ENCODE measurements at regions not wholly inside any gene's neighbourhood (a gene's known extent, or its start where the extent isn't known, plus 50 kb on each side); places are given as distances from the start of the nearest gene placed in this dataset.

- no peak for TF ChIP-seq BCLAF1 (IDR thresholded peaks at IDR 0.05)
- no peak for TF ChIP-seq ZMAT5 (CRISPR knock-in tag; IDR thresholded peaks at IDR 0.05; ENCODE audit: borderline replicate concordance, low read depth)
- no peak for TF ChIP-seq CTCF (CRISPR knock-in tag; IDR thresholded peaks at IDR 0.05)
- TF ChIP-seq ZNF121 (CRISPR knock-in tag; IDR thresholded peaks at IDR 0.05): no peak
- no peak for TF ChIP-seq HNRNPK (IDR thresholded peaks at IDR 0.05; ENCODE audit: low read depth, low read length, poor library complexity, severe bottlenecking)
- no peak for TF ChIP-seq SIN3B (IDR thresholded peaks at IDR 0.05; ENCODE audit: low read length)
- TF ChIP-seq GMEB1 (CRISPR knock-in tag; IDR thresholded peaks at IDR 0.05; ENCODE audit: borderline replicate concordance): no peak
- TF ChIP-seq TOE1 (CRISPR knock-in tag; IDR thresholded peaks at IDR 0.05): no peak
- TF ChIP-seq ELF3 (CRISPR knock-in tag; IDR thresholded peaks at IDR 0.05): no peak
- TF ChIP-seq GLI4 (CRISPR knock-in tag; IDR thresholded peaks at IDR 0.05; ENCODE audit: borderline replicate concordance): no peak
- no peak for TF ChIP-seq SOX6 (IDR thresholded peaks at IDR 0.05)
- no peak for TF ChIP-seq SOX6 (CRISPR knock-in tag; IDR thresholded peaks at IDR 0.05)
- TF ChIP-seq ZNF367 (CRISPR knock-in tag; IDR thresholded peaks at IDR 0.05; ENCODE audit: borderline replicate concordance): no peak
- TF ChIP-seq ZNF503 (CRISPR knock-in tag; IDR thresholded peaks at IDR 0.05): no peak
- no peak for TF ChIP-seq ZNF687 (CRISPR knock-in tag; IDR thresholded peaks at IDR 0.05)
Observed at GRCh38 chr7:94843553-94843952, 63.8 kb upstream of the PPP1R9A start (continued).
